H54 (cell line): ENCODE measurements at regions not wholly inside any gene's neighbourhood (a gene's known extent, or its start where the extent isn't known, plus 50 kb on each side); places are given as distances from the start of the nearest gene placed in this dataset.

Experiments used
- DNase-seq: peaks from one replicate; pipeline ENCODE4 v3.0.0; 2011; ENCODE audit warnings: low spot score, mixed read lengths; ENCODE audit not compliant: insufficient read length
- FAIRE-seq: peaks from 3 replicates; lab custom pipeline; 2011; peaks lifted over from hg19 to GRCh38; lab: Jason Lieb, UNC
- POLR2A ChIP-seq: IDR thresholded peaks from 2 replicates; pipeline ENCODE4 v1.6.1; 2011; ENCODE audit warnings: low read depth, mild to moderate bottlenecking, low read length

DNA sequence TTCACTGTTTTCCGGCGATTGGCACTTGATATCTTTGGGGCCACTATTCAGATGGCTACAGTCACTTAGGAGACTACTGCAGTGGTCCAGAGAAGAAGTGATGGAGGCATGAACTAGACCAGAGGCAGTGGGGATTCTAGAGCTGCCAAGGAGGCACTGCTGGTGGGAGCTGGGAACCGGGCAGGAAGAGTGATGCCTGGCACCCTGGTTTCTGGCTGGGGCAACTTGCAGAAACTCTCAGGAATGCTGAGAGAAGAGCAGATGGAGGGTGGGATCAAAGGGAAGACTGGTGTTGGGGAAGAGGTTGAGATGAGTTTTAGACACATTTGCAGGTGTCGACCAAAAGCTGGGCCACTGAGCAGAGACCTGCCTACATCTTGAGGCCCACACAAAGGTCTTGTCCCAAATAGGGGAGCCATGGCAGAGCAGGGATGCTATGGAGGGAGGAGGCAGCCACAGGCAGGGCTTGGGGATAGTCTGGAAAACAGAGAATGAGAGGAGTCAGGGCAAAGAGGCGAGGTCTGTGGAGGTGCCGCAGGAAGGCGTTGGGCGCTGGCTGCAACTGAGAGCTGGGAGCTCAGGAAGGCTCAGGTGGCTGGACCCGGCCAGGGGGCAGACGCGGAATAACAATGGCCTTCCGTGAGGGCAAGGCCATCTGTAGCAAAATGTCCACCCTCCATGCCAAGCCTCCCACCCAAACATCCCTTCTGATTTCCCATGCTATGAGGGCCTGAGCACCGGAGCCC, 118.9 kb downstream of the TOMM20 start:
- no peak for FAIRE-seq
- no peak for TF ChIP-seq POLR2A

DNA sequence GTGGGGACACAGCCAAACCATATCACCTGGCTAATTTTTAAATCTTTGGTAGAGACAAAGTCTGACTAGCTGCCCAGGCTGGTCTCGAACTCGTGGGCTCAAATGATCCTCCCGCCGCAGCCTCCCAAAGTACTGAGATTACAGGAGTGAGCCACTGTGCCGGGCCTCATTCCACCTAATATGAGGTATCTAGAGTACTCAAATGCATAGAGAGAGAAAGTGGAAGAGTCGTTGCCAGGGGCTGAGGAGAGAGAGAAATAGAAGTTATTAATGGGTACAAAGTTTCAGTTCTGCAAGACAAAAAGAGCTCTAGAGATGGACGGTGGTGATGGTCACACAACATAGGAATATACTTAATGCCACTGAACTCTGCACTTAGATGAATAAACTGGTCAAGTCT, 119.6 kb downstream of the TOMM20 start:
- FAIRE-seq = no peak
- DNase-seq = no peak
- TF ChIP-seq POLR2A = no peak

More for the DNA sequence above, 118.9 kb downstream of the TOMM20 start:
- DNase-seq = no peak

DNA sequence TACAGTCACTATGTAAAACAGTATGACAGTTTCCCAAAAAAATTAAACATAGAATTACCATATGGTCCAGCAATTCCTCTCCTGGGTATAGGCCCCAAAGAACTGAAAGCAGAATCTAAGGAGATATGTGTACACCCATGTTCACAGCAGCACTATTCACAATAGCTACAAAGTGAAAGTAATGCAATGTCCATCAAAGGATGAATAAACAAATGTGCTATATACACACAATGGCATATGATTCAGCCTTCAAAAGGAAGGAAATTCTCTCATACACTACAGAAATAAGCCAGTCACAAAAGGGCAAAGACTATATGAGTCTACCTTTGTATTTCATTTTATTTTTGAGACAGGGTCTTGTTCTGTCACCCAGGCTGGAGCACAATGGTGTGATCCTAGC, 120.4 kb downstream of the TOMM20 start:
- DNase-seq (no peak), FAIRE-seq (no peak)
- TF ChIP-seq POLR2A = no peak

DNA sequence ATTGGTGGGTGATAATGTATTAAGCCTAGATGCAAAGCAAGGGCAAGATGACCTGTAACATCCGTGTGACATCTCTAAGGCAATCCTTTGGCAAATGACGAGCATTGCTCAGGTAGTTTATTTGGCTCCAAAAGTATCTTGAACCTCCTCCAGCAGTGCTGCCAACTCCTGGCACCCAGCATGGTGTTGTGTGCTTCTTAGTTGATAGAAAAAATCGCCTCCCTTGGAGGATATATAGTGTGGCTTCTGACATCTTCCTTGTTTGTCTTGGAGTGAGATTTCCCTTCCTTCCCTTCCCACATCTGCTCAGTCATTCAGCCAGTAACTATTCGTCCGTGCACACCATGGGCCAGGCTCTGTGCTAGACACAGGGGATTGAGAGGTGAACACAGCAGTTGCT, 121.8 kb downstream of the TOMM20 start:
- FAIRE-seq = no peak
- TF ChIP-seq POLR2A = no peak
- no peak for DNase-seq

DNA sequence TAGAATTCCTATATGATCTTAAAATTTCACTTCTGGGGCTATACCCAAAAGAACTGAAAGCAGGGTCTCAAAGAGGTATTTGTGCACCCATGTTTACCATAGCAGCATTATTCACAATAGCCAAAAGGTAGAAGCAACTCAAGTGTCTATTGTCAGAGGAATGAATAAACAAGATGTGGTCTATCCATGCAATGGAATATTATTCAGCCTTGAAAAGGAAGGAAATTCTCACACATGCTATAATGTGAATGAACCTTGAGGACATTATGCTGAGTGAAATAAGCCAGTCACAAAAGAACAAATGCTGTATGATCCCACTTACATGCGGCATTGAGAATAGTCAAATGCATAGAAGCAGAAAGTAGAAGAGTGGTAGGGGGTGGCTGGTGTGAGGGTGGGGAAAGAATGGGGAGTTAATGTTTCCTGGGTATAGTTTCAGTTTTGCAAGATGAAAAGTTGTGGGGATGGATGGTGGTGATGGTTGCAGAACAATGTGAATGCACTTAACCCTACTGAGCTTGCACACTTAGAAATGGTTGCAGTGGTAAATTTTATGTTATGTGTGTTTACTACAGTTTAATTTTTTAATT, 122.4 kb downstream of the TOMM20 start:
- no peak for FAIRE-seq
- TF ChIP-seq POLR2A = no peak

DNA sequence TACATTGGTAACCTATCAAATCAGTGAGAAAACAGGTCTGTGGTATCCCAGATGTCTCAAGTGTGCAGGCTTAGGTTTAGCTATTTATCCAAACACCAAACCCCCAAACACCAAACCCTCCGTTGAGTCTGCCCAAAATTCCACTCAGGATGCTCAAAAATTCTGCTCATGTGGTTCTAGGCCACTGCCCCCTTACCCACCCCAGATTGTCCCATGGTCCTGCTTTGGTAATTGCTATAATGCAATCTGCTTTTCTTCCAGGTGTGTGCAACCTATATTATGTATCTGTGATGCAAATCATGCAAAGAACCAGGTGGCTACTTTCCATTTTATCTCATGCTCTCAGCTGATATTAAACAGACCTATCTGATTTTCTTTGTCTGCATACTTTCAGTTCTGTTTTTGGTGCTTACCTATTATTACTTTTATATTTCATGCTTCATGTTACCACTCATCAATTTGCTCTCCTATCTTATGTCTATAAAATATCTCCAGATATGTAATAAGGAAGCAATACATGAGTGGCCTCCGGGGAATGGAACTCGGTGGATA, 123.7 kb downstream of the TOMM20 start:
- FAIRE-seq (no peak), DNase-seq (no peak)
- TF ChIP-seq POLR2A = no peak

More for the DNA sequence above, 122.4 kb downstream of the TOMM20 start:
- no peak for DNase-seq

DNA sequence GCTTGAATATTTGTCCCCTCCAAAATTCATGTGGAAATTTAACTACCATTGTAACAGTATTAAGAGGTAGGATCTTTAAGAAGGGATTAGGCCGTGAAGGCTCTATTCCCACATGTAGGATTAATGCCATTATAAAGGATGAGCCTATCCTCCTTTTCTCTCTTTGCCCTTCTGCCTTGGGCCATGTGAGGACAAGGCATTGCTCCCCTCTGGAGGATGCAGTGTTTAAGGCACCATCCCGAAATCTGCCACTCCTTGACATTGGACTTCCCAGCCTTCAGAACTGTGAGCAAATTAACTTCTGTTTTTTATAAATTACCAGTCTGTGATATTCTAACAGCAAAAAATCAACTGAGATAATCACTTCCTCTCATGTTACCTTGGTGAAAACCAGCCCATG, 124.4 kb downstream of the TOMM20 start:
- no peak for DNase-seq
- no peak for TF ChIP-seq POLR2A
- FAIRE-seq = no peak

DNA sequence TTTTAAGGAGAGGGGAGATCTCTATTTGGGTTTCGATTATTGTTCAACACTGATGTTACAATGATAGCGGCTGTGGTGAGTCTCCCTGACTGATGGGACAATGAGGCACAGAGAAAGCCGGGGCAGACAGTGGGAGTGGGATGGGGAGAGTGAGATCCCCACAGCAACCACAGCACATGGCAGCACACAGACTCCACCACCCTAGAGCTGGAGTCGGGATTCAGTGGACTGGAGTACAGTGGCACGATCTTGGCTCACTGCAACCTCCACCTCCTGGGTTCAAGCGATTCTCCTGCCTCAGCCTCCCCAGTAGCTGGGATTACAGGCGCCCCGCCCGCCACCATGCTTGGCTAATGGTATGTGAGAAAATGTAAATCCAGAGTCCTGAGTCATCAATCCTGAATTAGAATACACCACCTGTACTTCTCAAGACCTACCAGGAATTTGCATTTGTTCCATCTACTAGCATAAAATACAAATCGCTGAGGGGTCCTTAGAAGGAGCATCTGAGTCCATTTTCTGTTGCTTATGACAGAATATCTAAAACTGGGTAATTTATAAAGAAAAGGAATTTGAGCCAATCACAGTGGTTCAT, 125.8 kb downstream of the TOMM20 start:
- no peak for TF ChIP-seq POLR2A
- DNase-seq (no peak), FAIRE-seq (no peak)

DNA sequence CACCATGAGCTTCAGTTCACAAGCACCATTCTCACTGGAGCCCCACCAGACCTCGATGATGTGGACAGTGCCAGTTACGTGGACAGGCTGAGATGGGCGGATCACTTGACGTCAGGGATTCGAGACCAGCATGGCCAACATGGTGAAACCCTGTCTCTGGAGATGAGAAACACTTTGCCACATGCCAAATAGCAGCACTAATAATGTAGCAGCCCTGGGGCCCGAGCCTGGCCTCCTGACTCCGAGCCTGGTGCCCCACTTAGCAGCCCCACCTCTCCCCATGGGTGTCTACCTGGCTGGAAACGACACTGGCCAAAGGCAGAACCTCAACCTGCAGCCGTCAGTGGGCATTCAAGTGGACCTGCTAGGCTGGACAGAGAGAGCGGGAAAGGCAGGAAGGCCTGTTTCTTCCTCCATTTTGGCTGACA, 129.1 kb downstream of the TOMM20 start:
- DNase-seq = no peak
- no peak for FAIRE-seq
- no peak for TF ChIP-seq POLR2A

DNA sequence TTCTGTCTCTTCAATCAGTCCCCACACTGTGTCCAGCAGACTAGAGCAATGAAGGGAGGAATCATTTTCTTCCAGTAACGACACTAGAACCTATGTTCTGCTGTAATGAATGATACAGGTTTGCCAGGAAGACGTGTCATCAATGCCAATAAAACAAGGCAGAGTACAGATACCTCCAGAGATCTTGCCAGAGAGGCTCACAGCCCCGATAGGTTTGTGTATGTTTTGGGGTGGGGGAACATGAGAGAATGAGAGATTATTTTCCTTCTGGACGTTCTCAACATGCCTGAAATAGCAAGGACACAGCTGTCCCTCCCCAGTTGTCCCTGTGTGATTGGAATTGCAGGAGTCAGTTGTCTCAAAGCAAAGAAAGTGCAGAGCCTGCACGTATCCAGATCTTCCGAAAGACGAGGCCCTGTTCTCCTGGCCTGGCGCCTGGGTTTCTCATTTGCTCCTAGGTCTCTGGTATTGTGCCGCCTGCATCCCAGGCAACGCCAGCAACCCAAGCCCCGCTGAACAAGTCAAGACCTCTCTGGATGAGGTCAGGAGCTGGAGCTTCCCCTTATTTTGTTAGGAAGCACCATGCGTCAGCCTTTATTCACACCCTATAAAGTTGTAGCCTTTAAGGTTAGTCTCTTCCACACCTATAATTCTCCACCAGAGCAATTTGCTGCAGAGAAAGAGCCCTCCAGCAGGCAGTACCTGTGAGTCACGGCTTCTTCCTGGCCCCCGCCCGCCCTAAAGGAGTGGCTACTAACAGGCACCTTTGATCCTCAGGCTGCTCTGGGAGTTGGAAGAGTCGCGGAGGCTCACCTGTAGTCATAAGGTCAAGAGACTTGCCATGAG, 130.5 kb downstream of the TOMM20 start:
- FAIRE-seq (no peak), DNase-seq (no peak)
- no peak for TF ChIP-seq POLR2A

DNA sequence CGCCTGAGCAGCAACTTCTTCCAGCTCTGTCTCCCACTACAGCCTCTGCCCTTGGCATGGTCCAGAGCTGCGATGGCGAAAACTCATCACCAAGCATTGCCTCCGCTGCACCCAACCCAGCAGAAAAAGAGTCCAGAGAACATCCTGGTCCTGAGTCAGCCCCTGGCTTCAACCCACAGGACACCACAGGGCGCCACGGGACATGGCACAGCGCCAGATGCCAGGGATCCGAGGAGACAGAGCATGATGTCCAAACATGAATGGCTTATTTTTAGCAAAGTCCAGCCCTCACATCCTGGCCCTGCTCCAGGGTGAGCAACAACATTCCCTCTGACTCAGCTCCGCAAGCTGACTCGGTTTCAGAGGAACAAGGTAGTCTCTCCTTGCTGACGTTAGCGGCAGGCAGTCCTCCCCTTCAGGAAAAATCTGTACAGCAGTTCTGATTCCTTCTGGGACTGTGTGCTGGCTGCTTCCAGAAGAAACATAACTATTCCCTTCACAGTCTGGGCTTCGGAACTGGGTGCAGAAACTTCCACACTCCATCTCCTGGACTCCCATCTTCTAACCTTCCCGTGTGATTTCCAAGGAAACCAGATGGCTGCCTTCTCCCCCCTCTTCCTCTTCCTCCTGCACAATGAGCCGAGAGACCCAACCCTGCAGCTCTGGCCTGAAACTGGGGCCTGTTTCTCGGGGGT, 131.3 kb downstream of the TOMM20 start:
- FAIRE-seq = peak; percentile 79
- DNase-seq = peak; percentile 60
- TF ChIP-seq POLR2A = no peak

DNA sequence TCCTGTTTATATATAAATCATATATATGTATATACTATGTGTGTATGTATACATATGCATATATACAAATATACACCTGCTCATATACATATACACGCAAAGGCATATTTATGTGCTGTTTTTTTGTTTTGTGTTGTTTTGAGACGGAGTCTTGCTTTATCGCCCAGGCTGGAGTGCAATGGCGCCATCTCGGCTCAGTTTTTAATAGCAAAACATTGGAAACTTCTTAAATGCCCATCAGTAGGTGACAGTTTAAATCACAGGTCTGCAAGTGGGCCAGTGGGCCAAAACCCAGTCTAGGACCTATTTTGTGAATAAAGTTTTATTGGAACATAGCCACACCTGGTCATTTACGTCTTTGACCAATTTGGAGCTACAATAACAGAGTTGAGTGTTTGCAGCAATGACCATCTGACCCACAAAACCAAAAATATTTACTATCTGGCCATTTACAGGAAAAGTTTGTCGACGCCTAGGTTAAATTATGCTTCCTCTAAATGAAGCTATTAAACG, 132.3 kb downstream of the TOMM20 start:
- FAIRE-seq (no peak), DNase-seq (no peak)
- no peak for TF ChIP-seq POLR2A
